ENCODE measurements at regions not wholly inside any gene's neighbourhood (a gene's known extent, or its start where the extent isn't known, plus 50 kb on each side); places are given as distances from the start of the nearest gene placed in this dataset.

DNA sequence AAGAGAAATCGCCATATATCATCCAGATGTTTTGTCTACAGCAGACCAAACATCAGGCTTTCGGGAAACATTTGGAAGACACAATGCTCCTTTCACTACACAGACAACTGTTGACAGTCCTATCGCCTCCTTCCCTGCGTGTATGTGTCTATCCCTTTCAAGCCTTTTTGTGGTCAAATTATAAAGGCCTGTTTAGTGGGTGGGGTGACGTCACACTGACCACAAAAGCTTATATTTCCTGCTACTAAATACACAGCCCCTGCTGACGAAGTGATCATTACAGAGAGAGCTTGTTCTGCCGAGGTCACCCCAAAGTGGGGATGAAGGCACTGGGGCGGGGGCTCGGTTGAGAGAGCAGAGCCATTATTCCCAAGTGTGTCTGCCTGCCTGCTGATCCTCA is 302.7 kb upstream of the TNP1 start:
- peak overlapping the region in 1 of 6 donors; percentile 10 for H3K27ac Mint-ChIP-seq
- H3K27me3 Mint-ChIP-seq (ENCODE audit: low read depth in 3 of 3): peaks cover 4 to 12% (median 8%) of the 10 kb centered on the region in 3 donors

GRCh38 chr2:217160978-217161973 is 301.4 kb upstream of the TNP1 start:
- H3K27me3 Mint-ChIP-seq (ENCODE audit: low read depth in 3 of 3): peaks cover 4 to 12% (median 8%) of the 10 kb centered on the region in 3 donors
- H3K27ac Mint-ChIP-seq: peak overlapping the region in 2 of 6 donors; percentile 10 to 37

More for the DNA sequence above, 302.7 kb upstream of the TNP1 start:
- Mint-ChIP-seq H3K36me3 (no peaks in the 10 kb centered on the region), H3K4me1 (peaks cover 11 to 23% of the 10 kb centered on the region in 2 donors), H3K4me3 (peak overlapping the region in 2 of 5 donors; percentile 11 to 29), H3K9me3 (no peaks in the 10 kb centered on the region)
- peak; percentile 3 to 43 (median 18) for DNase-seq

GRCh38 chr2:217160103-217160743 is 300.4 kb upstream of the TNP1 start:
- no peak overlapping the region for H3K4me3 Mint-ChIP-seq
- H3K36me3 Mint-ChIP-seq: no peaks in the 10 kb centered on the region
- no peak for DNase-seq
- no peaks in the 10 kb centered on the region for H3K9me3 Mint-ChIP-seq
- H3K27me3 Mint-ChIP-seq (ENCODE audit: low read depth in 3 of 3): peaks cover 4 to 12% (median 8%) of the 10 kb centered on the region in 3 donors
- peaks cover 11 to 23% of the 10 kb centered on the region in 2 donors for H3K4me1 Mint-ChIP-seq
- H3K27ac Mint-ChIP-seq: no peak overlapping the region

More at GRCh38 chr2:217160978-217161973, 301.4 kb upstream of the TNP1 start:
- no peaks in the 10 kb centered on the region for H3K9me3 Mint-ChIP-seq
- peaks cover 11 to 23% of the 10 kb centered on the region in 2 donors for H3K4me1 Mint-ChIP-seq
- DNase-seq: no peak
- no peak overlapping the region for H3K4me3 Mint-ChIP-seq
- no peaks in the 10 kb centered on the region for H3K36me3 Mint-ChIP-seq

DNA sequence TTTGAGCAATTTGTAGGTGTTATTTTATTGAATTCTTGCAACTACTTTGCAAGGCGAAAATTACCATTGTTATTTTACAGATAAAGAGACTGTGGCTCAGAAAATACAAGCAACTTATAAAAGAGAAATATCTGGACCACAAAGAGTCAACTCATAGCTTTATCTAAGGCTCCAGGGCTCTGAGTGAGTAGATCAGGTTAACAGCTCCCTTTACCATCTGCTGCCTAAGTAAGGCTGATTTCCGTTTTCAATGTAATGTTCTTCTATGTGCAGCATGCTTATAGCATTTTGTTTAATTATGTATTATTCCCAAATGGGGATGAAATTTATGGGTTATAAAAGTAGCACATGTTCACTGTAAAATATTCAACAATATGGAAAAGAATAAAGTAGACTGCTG is 299.1 kb upstream of the TNP1 start:
- no peaks in the 10 kb centered on the region for H3K36me3 Mint-ChIP-seq
- peaks cover 4 to 12% (median 8%) of the 10 kb centered on the region in 3 donors for H3K27me3 Mint-ChIP-seq (ENCODE audit: low read depth in 3 of 3)
- H3K9me3 Mint-ChIP-seq: no peaks in the 10 kb centered on the region
- no peak for DNase-seq
- peaks cover 11 to 23% of the 10 kb centered on the region in 2 donors for H3K4me1 Mint-ChIP-seq
- H3K27ac Mint-ChIP-seq: no peak overlapping the region
- no peak overlapping the region for H3K4me3 Mint-ChIP-seq

DNA sequence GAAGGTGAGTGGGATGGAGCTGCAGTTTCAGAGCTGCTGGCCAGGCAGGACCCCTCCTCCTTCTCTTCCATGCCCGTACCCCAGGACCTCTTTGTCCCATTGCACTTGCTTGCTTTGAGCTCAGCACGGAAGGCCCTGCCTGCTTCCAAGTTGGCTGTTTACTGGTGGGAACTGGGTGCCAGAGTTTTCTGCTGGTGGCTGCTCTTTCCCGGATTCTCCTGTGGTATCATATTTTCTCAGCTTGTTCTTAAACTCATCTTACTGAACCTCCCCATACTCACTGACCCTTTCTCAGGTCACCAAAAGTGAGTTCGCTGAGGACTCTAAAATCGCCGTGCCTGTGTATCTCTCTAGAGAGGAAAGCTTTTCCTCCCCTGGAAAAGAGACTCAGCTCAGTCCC is 297.7 kb upstream of the TNP1 start:
- H3K4me1 Mint-ChIP-seq: peaks cover 6 to 16% of the 10 kb centered on the region in 2 donors
- peaks cover 4 to 12% (median 8%) of the 10 kb centered on the region in 3 donors for H3K27me3 Mint-ChIP-seq (ENCODE audit: low read depth in 3 of 3)
- H3K9me3 Mint-ChIP-seq: no peaks in the 10 kb centered on the region
- no peaks in the 10 kb centered on the region for H3K36me3 Mint-ChIP-seq
- no peak overlapping the region for H3K27ac Mint-ChIP-seq
- no peak overlapping the region for H3K4me3 Mint-ChIP-seq
- no peak for DNase-seq

DNA sequence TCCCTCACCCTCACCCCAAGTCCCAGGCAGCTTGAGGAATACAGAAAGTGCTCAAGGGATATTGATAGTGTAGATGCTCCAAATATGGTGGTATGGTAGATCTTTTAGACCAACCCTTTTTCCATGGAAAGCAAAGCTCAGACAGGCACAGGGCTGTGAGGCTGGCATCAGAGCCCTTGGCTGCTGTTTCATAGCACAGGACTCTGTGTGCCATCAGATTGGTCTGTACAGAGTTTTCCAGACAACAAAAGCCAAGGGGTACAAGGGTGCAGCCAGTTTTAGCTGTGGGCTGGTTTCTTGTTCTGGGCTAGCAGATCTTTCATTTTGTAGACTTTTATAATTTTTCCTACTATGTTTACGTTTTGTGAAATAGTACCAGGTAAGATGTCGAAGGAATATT is 296.9 kb upstream of the TNP1 start:
- H3K4me3 Mint-ChIP-seq: no peak overlapping the region
- H3K4me1 Mint-ChIP-seq: peaks cover 0 to 8% of the 10 kb centered on the region in 2 donors
- H3K9me3 Mint-ChIP-seq: no peaks in the 10 kb centered on the region
- H3K27me3 Mint-ChIP-seq (ENCODE audit: low read depth in 3 of 3): peaks cover 2 to 12% (median 5%) of the 10 kb centered on the region in 3 donors
- no peaks in the 10 kb centered on the region for H3K36me3 Mint-ChIP-seq
- no peak overlapping the region for H3K27ac Mint-ChIP-seq
- no peak for DNase-seq

GRCh38 chr2:217154923-217155322 is 295.1 kb upstream of the TNP1 start:
- no peaks in the 10 kb centered on the region for H3K9me3 Mint-ChIP-seq

DNA sequence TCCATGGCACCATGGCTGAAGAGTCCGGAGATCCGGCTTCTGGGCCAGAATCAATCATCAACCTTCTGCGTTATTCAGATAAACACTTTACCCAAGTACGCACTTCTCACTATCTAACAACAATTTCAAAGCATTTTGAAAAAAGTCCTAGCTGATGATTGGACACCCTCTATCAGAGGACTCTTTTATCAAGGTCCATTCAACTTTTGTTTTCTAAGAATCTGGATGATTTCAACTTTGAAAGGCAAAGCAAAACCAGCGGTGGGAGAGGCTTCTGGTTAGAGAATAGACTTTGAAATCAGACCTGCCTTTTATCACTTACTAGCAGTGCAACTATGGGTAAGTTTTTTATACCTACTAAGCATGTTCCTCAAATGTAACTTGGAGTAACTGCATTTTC is 293.6 kb upstream of the TNP1 start:
- H3K4me1 Mint-ChIP-seq: no peaks in the 10 kb centered on the region
- no peaks in the 10 kb centered on the region for H3K9me3 Mint-ChIP-seq
- H3K27ac Mint-ChIP-seq: no peak overlapping the region
- no peak for DNase-seq
- no peaks in the 10 kb centered on the region for H3K36me3 Mint-ChIP-seq
- peaks cover 1 to 3% (median 3%) of the 10 kb centered on the region in 3 donors for H3K27me3 Mint-ChIP-seq (ENCODE audit: low read depth in 3 of 3)
- no peak overlapping the region for H3K4me3 Mint-ChIP-seq

More at GRCh38 chr2:217154923-217155322, 295.1 kb upstream of the TNP1 start:
- peaks cover 0 to 5% (median 3%) of the 10 kb centered on the region in 3 donors for H3K27me3 Mint-ChIP-seq (ENCODE audit: low read depth in 3 of 3)
- H3K4me3 Mint-ChIP-seq: no peak overlapping the region
- no peak overlapping the region for H3K27ac Mint-ChIP-seq
- no peaks in the 10 kb centered on the region for H3K4me1 Mint-ChIP-seq
- H3K36me3 Mint-ChIP-seq: no peaks in the 10 kb centered on the region
- DNase-seq: no peak

GRCh38 chr2:217152831-217153230 is 293.0 kb upstream of the TNP1 start:
- Mint-ChIP-seq H3K27me3 (ENCODE audit: low read depth in 3 of 3) (peaks cover 0 to 2% (median 1%) of the 10 kb centered on the region in 3 donors), H3K36me3 (no peaks in the 10 kb centered on the region), H3K9me3 (no peaks in the 10 kb centered on the region), H3K27ac (no peak overlapping the region), H3K4me1 (no peaks in the 10 kb centered on the region), H3K4me3 (no peak overlapping the region)
- DNase-seq: no peak

DNA sequence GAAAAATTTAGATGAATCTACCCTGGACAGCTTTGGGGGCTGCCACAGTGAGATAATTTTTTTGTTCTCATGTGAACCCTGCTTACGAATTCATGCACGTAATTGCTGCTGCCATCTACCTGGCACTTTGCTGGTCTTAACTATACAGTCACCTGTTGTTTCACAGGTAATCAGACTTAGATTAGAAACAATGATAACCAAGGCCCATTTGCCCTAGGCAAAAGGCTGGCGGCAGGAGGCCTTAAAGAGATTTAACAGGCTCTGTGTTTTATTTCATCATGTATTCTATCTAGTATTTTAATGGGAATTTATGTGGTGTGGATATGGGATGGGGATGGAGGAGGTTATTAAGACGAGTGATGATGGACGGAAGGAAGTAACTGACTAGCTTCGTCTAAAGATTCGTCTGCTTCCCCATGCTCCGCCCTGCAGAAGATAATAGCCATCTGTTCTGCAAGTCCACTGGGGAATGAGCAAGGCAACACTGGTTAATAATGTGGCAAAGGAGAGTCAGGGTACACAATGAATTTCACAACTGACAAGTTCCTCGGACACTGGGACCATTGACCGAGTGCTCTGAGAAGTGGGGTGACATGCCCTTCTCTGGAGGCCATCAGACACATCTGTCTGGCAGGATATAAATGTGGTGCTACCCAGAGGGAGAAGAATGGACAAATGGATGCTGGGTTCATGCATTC is 291.8 kb upstream of the TNP1 start:
- DNase-seq: no peak
- Mint-ChIP-seq H3K4me3 (no peak overlapping the region), H3K9me3 (no peaks in the 10 kb centered on the region), H3K36me3 (no peaks in the 10 kb centered on the region), H3K27ac (no peak overlapping the region), H3K4me1 (no peaks in the 10 kb centered on the region), H3K27me3 (ENCODE audit: low read depth in 3 of 3) (peaks cover 1 to 5% (median 2%) of the 10 kb centered on the region in 3 donors)

GRCh38 chr2:217150236-217150635 is 290.4 kb upstream of the TNP1 start:
- H3K4me1 Mint-ChIP-seq: no peaks in the 10 kb centered on the region
- no peak overlapping the region for H3K27ac Mint-ChIP-seq
- H3K36me3 Mint-ChIP-seq: no peaks in the 10 kb centered on the region
- no peak for DNase-seq
- H3K27me3 Mint-ChIP-seq (ENCODE audit: low read depth in 3 of 3): peaks cover 1 to 5% (median 2%) of the 10 kb centered on the region in 3 donors
- H3K4me3 Mint-ChIP-seq: no peak overlapping the region
- no peaks in the 10 kb centered on the region for H3K9me3 Mint-ChIP-seq

DNA sequence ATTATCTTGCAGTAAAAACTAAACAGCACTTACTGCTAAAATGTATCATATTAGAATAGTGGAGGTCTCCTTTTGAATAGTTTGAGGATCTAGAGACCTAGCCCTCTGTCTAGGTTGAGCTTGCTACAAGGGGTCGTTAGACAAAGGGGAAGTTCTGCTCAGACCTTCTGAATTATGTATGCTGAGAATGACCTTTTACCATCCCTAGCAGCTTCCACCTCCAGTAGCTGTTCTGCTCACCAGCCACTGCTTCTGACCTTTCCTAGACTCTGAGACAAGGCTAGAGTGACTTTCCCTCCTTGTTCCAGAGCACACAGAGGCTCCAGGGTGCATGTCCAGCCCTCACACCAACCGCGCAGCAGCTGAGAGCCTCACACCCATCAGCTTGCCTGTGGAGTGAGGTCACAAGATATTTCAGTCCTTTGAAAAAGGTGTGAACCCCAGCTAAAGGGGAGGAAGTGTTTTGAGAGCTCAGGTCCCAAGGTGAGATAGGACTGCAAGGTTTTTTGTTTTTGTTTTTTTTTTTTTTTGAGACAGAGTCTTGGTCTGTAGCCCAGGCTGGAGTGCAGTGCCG is 289.3 kb upstream of the TNP1 start:
- H3K4me3 Mint-ChIP-seq: no peak overlapping the region
- DNase-seq: no peak
- H3K27ac Mint-ChIP-seq: no peak overlapping the region
- no peaks in the 10 kb centered on the region for H3K4me1 Mint-ChIP-seq
- H3K36me3 Mint-ChIP-seq: no peaks in the 10 kb centered on the region
- peaks cover 1 to 5% (median 2%) of the 10 kb centered on the region in 3 donors for H3K27me3 Mint-ChIP-seq (ENCODE audit: low read depth in 3 of 3)
- no peaks in the 10 kb centered on the region for H3K9me3 Mint-ChIP-seq

DNA sequence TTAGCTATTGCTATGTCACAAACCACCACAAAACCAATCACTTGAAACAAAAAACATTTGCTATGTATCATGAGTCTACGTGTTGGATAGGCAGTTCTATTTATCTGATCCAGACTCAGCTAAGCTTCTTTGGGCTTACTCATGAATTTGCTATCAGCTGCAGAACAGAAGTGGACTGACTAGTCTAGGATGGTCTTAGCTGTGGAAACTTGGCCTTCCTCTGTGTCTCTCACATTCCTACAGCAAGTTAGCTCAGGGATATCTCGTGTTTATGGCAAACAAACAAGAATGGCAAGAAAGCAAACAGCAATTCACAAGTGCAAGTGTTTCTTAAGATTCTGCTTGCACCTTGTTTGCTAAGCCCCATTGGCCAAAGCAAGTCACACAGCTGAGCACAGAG is 288.0 kb upstream of the TNP1 start:
- DNase-seq: no peak
- H3K4me1 Mint-ChIP-seq: no peaks in the 10 kb centered on the region
- no peaks in the 10 kb centered on the region for H3K36me3 Mint-ChIP-seq
- peaks cover 1 to 5% (median 2%) of the 10 kb centered on the region in 3 donors for H3K27me3 Mint-ChIP-seq (ENCODE audit: low read depth in 3 of 3)
- no peak overlapping the region for H3K27ac Mint-ChIP-seq
- H3K9me3 Mint-ChIP-seq: no peaks in the 10 kb centered on the region
- no peak overlapping the region for H3K4me3 Mint-ChIP-seq
